CD4-positive, alpha-beta T cell treated with Interleukin-15 for 4 hours (primary cell): ENCODE measurements at regions not wholly inside any gene's neighbourhood (a gene's known extent, or its start where the extent isn't known, plus 50 kb on each side); places are given as distances from the start of the nearest gene placed in this dataset.

ENCODE experiments used
- DNase-seq: peaks from one replicate; pipeline ENCODE4 v3.0.0-alpha.2; 2020; ENCODE audit warnings: low spot score

DNA sequence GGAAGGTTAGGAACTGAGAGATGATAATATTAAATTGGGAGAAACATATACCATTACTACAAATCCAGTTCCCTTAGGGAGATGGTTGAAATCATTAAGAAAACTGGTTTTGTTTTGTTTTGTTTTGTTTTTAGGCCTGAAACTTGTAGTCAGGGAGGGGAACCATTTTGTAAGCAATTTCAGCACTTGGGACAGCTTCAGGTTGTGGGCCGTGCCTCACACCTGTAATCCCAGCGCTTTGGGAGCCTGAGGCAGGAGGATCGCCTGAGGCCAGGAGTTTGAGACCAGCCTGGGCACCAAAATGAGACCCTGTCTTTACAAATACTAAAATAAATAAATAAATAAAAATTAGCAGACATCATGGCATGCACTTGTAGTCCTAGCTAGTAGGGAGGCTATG is 694.3 kb upstream of the NR5A2 start:
- DNase-seq, result no peak

DNA sequence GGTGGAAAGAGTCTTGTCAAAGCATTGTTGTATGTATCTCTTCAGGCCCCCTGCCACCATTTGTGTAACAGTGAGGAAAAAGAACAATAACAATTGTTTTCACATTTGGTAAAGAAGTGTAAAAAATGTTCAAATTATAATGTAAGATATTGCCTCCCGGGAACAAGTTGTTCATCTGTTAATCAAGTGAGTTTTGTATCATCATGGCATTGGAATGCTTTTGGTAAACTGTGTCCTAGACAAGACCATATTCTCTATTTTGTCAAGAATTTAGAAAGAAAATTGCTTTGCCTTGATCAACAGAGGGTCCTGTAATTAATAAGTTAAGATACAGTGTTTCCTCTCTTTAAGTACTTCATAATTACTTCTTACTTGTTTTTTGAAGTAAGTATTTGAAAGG is 692.0 kb upstream of the NR5A2 start:
- no peak for DNase-seq

- DNase-seq, result no peak
Measured at GRCh38 chr1:199336745-199337640, 690.5 kb upstream of the NR5A2 start.

- no peak for DNase-seq
Measured at GRCh38 chr1:199338760-199339159, 688.8 kb upstream of the NR5A2 start.

DNA sequence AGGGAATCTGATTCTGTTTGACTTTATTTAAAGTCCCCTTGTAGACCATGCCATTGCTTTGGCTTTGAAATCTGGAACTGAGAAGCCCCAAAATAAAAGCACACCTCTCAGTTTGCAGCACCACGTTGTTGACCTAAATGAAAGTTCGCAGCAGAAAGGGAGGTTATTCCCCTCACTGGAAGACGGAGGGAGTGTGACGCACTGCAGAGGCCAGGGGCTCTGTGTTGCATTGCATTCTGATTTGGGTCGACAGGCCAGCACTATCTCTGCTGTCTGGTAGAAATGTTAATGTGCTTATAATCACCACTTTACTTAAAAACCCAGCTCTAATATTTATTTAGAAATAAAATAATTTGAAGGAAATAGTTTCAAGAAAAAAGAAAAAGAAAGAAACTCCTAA is 675.2 kb upstream of the NR5A2 start:
- no peak for DNase-seq

- no peak for DNase-seq
Measured at GRCh38 chr1:199353906-199354305, 673.6 kb upstream of the NR5A2 start.

DNA sequence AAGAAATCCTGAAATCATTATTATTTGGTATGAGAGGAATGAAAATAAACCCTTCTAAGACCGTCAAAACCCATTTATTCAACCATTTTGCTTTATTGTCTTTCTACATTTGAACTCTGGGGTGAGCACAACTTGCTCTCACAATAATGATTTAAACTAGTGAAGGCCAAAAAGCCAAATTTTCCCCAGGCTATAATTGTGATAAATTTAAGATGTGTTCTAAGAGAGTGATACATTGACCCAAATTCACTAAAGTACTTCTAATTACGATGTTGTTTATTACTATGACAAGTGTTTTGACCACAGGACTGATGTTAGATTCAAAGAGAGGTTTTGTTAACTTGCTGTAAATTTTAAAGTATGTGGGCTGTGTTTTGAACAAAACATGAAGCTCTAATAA is 670.9 kb upstream of the NR5A2 start:
- DNase-seq, result no peak

DNA sequence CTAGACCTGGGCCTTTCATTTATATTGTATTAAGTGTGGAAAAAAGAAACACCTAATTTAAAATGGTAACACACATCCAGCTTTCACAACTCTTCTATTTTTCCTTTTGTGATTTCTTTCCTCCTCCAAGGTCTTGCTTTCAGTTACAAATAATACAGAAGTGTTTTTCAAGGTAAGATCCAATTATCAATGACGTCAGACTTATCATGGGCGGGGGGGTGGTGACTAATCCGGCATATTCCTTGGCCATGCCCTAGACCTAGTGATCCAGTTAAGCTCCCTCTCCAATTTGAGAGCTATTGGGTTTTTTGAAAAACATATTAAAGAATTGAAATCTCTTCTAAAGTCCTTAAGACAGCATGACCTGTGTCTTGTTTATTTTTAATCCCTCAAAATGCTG is 669.9 kb upstream of the NR5A2 start:
- no peak for DNase-seq

DNA sequence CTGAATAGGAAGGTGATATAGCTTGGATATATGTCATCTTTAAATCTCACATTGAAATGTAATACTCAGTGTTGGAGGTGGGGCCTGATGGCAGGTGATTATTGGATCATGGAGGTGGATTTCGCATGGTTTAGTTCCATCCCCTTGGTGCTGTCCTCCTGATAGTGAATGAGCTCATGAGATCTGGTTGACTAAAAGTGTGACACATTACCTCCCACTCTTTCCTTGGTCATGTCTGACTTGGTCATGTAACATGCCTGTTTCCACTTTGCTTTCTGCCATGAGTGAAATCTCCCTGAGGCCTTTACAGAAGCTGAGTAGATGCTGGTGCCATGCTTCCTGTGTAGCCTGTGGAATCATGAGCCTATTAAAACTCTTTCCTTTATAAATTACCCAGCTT is 664.5 kb upstream of the NR5A2 start:
- no peak for DNase-seq

GRCh38 chr1:199373139-199373538 is 654.4 kb upstream of the NR5A2 start:
- DNase-seq, result no peak

- DNase-seq, result no peak
Measured at GRCh38 chr1:199377211-199377610, 650.3 kb upstream of the NR5A2 start.

DNA sequence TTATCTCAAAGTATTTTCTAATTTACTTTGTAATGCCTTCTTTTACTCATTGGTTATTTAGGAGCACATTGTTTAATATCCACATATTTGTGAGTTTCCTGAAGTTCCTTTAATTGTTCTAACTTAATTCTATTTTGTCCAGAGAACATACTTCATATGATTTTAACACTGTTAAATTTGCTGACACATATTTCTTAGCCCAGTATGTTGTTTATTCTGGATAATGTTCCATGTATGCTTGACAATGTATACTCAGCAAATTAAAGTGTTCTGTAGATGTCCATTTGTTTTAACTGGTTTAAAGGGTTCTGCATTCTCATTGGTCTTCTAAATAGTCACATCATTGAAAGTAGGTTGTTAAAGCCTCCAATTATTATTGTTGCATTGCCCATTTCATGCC is 643.7 kb upstream of the NR5A2 start:
- no peak for DNase-seq

DNA sequence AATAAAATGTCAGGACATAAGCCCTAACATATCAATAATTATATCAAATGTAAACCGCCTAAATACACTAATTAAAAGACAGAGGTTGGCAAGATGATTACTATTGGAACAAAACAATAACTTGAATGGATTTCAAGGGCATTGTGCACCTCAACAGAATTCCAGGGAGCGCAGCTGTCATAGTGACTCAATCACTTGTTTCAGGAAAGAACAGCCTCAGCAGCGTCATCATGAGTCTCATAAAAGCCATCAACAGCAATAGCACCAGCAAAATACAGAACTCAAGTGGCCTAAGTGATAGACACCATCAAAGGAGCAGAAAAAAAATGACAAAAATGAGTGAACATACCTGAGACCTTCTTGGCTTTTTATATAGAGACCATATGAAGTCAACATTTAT is 632.7 kb upstream of the NR5A2 start:
- DNase-seq, result no peak

DNA sequence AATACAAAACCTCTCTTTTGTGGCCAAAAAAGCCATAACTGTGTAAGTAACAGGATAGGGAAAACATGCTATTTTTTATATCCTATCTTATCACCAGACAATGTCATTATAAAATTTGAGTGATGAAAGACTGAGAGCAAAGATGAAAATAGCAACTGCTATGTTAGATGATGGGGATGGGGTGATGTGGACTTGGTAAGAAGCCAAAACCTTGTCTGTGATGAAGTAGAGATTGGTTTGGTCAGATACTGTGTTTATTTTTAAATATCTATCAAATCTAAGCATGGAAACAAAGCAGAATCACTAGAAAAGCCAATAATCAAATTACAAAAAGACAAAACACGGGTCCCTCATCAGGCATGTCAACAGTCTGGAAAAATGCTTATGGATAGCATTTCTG is 631.1 kb upstream of the NR5A2 start:
- DNase-seq, result no peak

DNA sequence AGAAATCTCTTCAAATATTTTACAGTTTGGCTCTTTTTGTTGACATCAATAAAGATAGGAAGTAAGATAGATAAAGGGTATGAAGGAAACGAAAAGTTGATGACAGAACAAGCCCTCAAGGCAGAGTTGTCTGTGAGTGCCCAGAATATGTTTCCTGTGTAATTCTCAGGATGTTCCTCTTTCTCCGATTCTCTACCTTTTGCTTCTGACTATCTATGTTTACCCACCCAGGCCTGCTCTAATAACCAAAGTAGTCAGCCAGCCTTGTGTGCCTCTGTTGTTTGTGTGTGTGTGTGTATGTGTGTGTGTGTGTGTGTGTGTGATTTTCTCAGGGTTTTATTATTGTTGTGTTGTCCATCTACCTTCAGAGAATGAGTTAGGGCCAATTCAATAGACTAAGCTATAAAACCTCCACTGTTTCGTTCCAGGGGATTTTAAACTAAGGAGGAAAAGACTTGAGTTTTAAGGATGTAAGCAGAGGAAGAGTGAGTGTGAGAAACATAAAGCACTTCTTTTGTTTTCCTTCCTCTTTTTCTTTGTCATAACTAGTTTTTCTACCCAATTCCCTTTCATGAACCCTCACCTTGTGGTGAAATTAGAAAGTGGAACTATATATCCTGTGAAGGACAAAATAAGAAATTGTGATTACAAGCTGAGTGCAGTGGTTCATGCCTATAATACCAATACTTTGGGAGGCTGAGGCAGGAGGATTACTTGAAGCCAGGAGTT is 627.4 kb upstream of the NR5A2 start:
- DNase-seq, result no peak

DNA sequence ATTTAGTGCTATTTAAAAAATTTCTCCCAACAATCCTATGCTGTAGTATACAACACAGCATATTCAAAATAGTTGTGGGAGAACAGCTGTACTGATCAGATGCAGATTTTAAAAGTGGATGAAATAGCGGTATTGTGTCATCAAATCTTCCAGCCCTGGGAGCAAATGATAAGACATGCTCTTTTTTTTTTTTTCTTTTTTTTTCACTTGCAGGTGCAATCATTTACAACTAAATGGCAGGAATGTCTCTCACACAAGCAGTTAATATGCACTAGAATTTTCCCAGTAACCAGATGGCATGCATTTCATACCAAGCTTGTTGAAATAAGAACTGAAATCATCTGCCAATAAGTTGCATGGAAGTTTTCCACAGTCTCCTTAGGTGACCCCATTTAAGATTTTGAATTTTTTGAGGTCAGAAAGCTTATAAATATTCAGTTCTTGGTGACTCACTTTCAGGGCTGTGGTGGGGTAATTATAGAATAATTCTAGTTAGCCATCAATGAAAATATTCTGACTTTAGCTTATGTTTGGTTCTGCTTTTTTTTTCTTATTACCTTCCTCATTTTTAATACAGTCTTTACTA is 623.9 kb upstream of the NR5A2 start:
- no peak for DNase-seq

- no peak for DNase-seq
Measured at GRCh38 chr1:199404191-199404590, 623.3 kb upstream of the NR5A2 start.

- DNase-seq, result no peak
Measured at GRCh38 chr1:199404976-199405375, 622.5 kb upstream of the NR5A2 start.

- no peak for DNase-seq
Measured at GRCh38 chr1:199405634-199406196, 621.8 kb upstream of the NR5A2 start.

DNA sequence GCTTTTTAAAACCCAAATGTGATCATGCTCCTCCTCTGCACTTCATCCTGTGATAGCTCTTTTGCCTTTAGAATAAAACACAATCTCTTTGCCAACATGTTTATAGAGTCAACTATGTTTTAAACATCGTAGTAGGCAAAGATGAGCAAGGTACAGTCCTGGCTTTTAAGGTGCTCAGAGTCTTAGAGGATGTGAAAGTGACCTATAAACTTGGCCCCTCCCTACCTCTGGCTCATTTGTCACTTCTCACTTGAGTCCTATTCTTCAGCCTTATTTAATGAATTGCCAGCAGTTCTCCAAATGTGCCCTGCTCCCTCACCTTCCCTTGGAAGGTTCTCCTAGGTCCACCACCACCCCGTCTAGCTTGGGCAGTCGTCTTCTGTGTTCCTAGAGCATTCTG is 617.0 kb upstream of the NR5A2 start:
- no peak for DNase-seq

DNA sequence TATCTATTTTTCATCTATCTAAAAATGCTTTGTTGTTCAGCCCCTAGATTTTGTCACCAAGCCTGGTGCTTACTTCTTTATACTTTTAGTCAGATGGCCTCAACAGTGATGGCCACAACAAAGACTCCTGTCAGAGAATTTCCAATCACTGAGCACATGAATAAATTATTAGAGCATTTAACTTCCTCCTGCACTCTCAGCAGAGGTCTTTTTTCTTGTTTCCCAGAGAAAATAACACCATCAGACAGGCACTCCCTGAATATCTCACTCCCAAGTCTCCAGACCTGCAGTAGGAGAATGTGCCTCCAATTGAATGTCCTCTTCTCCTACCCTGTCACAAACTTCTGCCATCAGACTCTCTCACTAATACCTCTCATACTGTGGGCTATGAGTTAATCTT is 616.0 kb upstream of the NR5A2 start:
- no peak for DNase-seq

GRCh38 chr1:199422206-199422605 is 605.3 kb upstream of the NR5A2 start:
- DNase-seq, result no peak

DNA sequence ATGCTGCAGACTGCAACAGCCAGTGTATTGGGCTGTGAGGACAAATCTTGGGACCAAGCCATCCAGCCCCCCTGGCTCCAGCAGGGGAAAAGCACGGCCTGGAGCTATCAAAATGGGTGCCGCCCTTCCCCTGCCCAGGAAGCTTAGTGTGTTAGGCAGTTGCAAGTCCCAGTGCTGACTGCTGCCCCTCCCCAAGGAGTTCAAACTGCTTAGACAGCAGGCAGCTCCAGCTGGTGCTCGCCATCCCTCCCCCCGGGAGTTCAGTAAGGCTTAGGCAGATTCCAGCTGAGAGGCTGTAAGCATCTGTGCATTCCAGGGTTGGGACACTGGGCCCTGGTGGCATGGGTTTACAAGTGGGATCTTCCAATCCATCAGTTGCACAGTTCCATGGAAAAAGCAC is 579.6 kb upstream of the NR5A2 start:
- no peak for DNase-seq
